Cardiac muscle cell (in vitro differentiated cells and primary cell): ENCODE measurements at regions not wholly inside any gene's neighbourhood (a gene's known extent, or its start where the extent isn't known, plus 50 kb on each side); places are given as distances from the start of the nearest gene placed in this dataset.

Source experiments
- DNase-seq, 2 donors: peaks; one replicate each; pipeline versions ENCODE4 v3.0.0 to v3.0.0-alpha.2; 2010 to 2017; ENCODE audit warnings: low read depth in 1 of 2, low spot score in 1 of 2
- H3K27ac ChIP-seq: fragments of 200-600 bp; sonication (generic); 2 replicates; pipeline ENCODE4 v1.5.1; 2016
- H3K27me3 ChIP-seq: fragments of 200-600 bp; sonication (generic); 2 replicates; pipeline ENCODE4 v1.6.0; 2016; ENCODE audit warnings: control low read depth
- H3K36me3 ChIP-seq: fragments of 200-600 bp; sonication (generic); 2 replicates; pipeline ENCODE4 v1.5.1; 2016; ENCODE audit warnings: control low read depth
- H3K4me1 ChIP-seq: fragments of 200-600 bp; sonication (generic); 2 replicates; pipeline ENCODE4 v1.8.1; 2017; ENCODE audit warnings: low read depth, mild to moderate bottlenecking, mixed run types
- H3K4me3 ChIP-seq: fragments of 200-600 bp; sonication (generic); 2 replicates; pipeline ENCODE4 v1.5.1; 2016; ENCODE audit warnings: mild to moderate bottlenecking
- H3K9me3 ChIP-seq: fragments of 200-600 bp; sonication (generic); 2 replicates; pipeline ENCODE4 v1.5.1; 2017; ENCODE audit warnings: low read depth, mild to moderate bottlenecking, control low read depth
- CTCF ChIP-seq: IDR thresholded peaks from 2 replicates; pipeline ENCODE4 v1.5.1; 2012; ENCODE audit warnings: low read depth, mild to moderate bottlenecking, low read length

DNA sequence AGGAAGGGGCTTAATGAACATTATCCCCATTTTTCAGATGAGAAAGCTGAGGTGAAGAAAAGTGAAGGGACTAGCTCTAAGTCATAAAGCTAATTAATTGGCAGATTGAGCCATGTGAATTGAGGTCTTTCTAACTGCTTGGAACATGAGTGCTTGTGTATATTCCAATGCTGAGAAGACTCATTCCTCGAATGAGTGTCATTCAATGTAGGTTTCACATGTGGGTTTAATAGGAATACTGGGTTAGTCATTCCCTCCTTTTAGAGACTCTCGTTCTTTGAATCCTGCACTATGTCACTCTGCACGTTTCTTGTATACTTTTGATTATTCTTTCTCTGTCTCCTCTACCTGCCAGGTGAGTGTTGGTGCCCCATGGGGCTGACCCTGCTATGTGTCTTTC lies 218.2 kb downstream of the HRH4 start:
- no peaks in the 10 kb centered on the region for H3K36me3 ChIP-seq
- no peaks in the 10 kb centered on the region for H3K4me1 ChIP-seq
- TF ChIP-seq CTCF, result no peak
- no peaks in the 10 kb centered on the region for H3K9me3 ChIP-seq
- H3K27me3 ChIP-seq, result no peaks in the 10 kb centered on the region
- H3K4me3 ChIP-seq, result no peak overlapping the region
- DNase-seq, result no peak
- no peak overlapping the region for H3K27ac ChIP-seq

- DNase-seq, result no peak
- Histone ChIP-seq H3K4me3 (no peak overlapping the region), H3K27me3 (no peaks in the 10 kb centered on the region), H3K36me3 (no peaks in the 10 kb centered on the region), H3K27ac (no peak overlapping the region), H3K4me1 (no peaks in the 10 kb centered on the region), H3K9me3 (no peaks in the 10 kb centered on the region)
- TF ChIP-seq CTCF, result no peak
These were observed 218.6 kb downstream of the HRH4 start for GRCh38 chr18:24679062-24679461.

DNA sequence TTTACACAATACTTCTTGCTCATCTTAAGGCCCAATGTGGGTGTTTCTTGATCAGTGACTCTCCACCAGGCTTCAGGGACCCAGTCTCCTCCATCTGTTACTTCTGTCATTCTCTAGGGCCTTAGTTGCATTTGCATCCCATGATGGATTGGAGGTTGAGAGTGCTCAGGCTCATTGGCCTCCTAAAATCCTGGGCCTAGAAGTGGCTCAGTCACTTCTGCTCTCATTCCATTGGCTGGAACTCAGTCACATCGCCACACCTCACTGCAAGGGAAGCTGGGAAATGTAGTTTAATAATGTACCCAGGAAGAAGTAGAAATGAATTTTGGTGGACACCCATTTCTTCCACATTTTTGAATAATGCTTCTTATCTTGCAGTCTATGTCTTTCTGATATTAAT lies 223.5 kb downstream of the HRH4 start:
- no peak overlapping the region for H3K4me3 ChIP-seq
- no peaks in the 10 kb centered on the region for H3K27me3 ChIP-seq
- H3K27ac ChIP-seq, result no peak overlapping the region
- H3K36me3 ChIP-seq, result no peaks in the 10 kb centered on the region
- H3K4me1 ChIP-seq, result no peaks in the 10 kb centered on the region
- H3K9me3 ChIP-seq, result no peaks in the 10 kb centered on the region
- DNase-seq, result no peak
- TF ChIP-seq CTCF, result no peak

DNA sequence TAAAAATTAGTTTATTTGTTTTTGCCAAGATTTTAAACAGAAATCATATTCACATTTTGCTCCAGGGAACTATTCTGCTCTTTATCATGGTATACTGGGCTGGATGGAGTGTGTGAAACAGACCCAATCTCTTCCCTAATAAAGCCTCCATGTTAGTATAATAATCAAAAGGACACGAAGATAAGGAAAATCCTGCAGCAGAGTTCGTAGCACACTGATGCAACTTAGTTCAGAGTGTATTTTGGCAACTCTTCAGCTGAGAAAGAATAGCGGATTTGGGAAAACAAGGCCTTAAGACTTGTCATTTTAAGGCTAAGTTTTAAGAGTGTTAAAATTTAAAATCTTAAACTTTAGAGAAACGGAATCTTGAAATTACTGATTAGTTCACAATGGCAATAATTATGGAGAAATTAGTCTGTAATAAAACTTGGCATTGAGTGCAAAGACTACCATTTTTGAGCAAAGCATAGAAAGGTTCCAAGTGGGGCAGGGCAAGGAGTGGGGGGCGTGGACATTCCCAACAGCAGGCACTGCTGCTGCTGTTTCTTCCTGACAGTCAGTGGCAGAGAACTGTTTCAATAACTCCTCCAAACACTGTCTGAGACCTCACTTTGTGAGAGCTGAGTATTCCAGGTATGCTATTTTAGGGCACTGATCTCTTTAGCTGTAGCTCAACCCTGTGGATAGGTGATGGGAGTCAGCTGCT lies 225.0 kb downstream of the HRH4 start:
- no peaks in the 10 kb centered on the region for H3K4me1 ChIP-seq
- H3K27me3 ChIP-seq, result no peaks in the 10 kb centered on the region
- no peak overlapping the region for H3K4me3 ChIP-seq
- no peak overlapping the region for H3K27ac ChIP-seq
- peak in 1 of 2 donors; percentile 1 for DNase-seq
- no peak for TF ChIP-seq CTCF
- H3K36me3 ChIP-seq, result no peaks in the 10 kb centered on the region
- no peaks in the 10 kb centered on the region for H3K9me3 ChIP-seq

GRCh38 chr18:24695168-24695567 lies 234.7 kb downstream of the HRH4 start:
- Histone ChIP-seq H3K27ac (no peak overlapping the region), H3K36me3 (no peaks in the 10 kb centered on the region)
- TF ChIP-seq CTCF, result no peak

More at GRCh38 chr18:24695168-24695567, 234.7 kb downstream of the HRH4 start:
- Histone ChIP-seq H3K4me3 (no peak overlapping the region), H3K4me1 (no peaks in the 10 kb centered on the region), H3K27me3 (no peaks in the 10 kb centered on the region), H3K9me3 (no peaks in the 10 kb centered on the region)
- DNase-seq, result no peak
